T follicular helper cell (primary cell): ENCODE measurements at regions not wholly inside any gene's neighbourhood (a gene's known extent, or its start where the extent isn't known, plus 50 kb on each side); places are given as distances from the start of the nearest gene placed in this dataset.
"Not testable (repeated sequence)": the region's sequence is repeated elsewhere in the genome, so short reads cannot be mapped to it uniquely, and the experiment has no call there.

Experiments
- DNase-seq: peaks from one replicate; pipeline ENCODE4 v3.0.0-alpha.2; 2020; ENCODE audit warnings: low read depth

DNA sequence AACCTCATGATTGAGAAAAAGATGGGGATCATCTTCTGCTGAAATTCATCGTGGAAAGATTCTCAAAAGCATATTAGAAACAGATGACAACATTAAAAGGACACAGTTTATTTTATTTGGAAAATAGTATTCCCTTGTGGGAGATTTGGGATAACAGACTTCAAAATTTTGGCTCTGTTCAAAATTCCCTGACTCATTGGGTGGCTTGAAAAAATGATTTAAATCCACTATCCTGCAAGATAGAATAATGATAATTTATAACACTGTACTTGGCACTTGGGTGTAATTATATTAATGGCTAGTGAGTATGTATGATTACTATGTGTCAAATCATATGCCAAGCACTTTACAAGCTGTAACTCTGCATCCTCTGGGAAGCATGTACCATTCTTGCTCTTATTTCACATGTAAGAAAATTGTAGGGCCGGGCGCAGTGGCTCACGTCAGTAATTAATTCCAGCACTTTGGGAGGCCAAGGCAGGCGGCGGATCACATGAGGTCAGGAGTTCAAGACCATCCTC is 128.8 kb downstream of the LMNTD1 start:
- no peak for DNase-seq

GRCh38 chr12:25423355-25424050 is 129.6 kb downstream of the LMNTD1 start:
- DNase-seq: no peak

GRCh38 chr12:25422241-25422640 is 130.8 kb downstream of the LMNTD1 start:
- no peak for DNase-seq

DNA sequence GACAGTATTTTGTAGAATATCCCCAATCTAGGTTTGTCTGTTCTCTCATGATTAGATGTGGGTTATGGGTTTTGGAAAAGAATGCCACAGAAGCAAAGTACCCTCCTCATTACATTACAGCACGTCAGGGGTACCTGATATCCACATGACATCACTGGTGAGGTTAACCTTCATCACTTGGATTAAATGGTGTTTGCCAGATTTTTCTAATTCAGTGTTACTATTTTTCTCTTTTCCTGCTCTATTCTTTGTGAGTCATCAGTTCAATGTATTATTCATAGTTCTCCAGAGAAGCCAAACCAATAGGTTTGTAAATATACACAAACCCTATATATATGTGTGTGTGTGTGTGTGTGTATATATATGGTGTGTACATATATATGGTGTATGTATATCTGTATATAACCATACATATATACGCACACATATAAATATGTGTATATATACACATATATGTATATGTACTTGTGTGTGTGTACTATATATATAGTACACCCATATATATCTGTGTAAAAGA is 131.4 kb downstream of the LMNTD1 start:
- no peak for DNase-seq

GRCh38 chr12:25420116-25420515 is 133.0 kb downstream of the LMNTD1 start:
- DNase-seq: no peak

DNA sequence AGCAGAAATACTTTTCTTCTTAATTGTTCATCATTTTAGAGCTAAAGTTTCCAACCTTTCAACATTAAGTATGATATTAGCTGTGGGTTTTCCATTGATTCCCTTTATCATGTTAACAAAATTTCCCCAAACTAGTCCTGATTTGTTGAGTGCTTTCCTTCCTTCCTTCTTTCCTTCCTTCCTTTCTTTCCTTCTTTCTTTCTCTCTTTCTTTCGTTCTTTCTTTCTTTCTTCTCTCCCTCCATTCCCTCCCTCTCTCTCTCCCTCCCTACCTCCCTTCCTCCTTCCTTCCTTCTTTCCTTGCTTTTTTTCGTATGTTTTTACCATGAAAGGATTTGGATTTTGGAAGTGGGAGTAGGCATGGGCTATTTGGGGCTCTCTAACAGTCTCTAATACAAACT is 133.5 kb downstream of the LMNTD1 start:
- no peak for DNase-seq

DNA sequence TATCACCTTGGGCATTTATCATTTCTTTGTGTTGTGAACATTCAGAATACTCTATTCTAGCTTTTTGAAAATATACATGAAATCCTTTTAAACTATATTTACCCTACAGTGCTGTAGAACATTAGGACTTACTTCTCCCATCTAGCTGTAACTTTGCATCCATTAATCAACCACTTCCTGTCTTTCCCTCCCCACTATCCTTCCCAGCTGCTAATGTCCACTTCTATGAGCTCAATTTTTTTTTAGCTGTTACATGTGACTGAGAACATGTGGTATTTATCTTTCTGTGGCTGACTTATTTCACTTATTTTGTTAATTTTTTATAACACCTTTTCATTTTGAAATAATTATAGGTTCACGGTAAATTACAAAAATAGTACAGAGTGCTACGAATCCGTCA is 136.0 kb downstream of the LMNTD1 start:
- no peak for DNase-seq

GRCh38 chr12:25416516-25416915 is 136.6 kb downstream of the LMNTD1 start:
- no peak for DNase-seq

DNA sequence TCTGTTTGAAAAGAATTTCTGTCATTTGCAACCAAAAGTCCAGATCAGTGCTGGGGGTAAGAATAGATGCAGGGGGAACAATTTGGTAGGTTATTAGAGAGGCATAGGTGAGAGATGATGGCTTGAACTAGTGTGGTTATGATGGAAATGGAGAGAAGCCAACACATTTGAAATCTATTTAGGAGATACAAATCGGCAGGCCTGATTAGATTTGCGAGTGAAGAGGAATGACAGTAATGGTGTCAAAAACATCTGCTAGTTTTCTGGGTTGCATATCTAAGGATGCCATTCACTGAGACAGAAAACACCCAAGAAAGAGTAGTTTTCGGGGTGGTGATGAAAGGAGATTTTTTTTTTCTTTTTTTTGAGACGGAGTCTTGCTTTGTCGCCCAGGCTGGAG is 138.1 kb downstream of the LMNTD1 start:
- no peak for DNase-seq

- no peak for DNase-seq
Observed at GRCh38 chr12:25412735-25413134, 140.3 kb downstream of the LMNTD1 start.

- no peak for DNase-seq
Observed at GRCh38 chr12:25404955-25405354, 148.1 kb downstream of the LMNTD1 start.

DNA sequence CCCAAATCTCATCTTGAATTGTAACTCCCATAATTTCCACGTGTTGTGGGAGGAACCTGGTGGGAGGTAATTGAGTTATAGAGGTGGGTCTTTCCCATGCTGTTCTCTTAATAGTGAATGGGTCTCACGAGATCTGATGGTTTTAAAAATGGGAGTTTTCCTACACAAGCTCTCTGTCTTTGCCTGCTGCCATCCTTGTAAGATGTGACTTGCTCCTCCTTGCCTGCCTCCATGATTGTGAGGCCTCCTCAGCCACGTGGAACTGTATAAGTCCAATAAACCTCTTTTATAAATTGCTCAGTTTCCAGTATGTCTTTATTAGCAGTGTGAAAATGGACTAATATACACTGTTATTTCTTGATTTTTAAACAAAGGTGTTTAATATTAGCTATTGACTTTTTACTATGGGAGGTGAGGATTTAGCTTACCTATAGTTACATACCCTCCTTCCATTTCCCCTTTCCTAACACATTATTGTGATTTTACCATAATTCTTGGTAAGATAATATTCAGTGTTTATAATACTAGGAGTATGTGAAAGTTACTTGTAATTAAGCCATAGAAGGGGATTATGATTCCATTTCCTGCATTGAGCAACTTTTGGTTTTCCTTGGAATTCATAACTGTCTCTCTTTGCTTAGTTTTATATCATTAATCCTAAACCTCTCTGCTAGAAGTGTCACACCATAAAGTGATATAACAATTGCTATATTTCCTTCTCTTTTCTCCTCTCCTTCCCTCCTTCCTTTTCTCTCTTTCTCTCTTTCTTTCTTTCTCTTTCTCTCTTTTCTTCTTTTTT is 151.0 kb upstream of the KRAS start:
- no peak for DNase-seq

GRCh38 chr12:25397001-25397400 is 146.3 kb upstream of the KRAS start:
- no peak for DNase-seq

- no peak for DNase-seq
Observed at GRCh38 chr12:25395227-25395626, 144.5 kb upstream of the KRAS start.

DNA sequence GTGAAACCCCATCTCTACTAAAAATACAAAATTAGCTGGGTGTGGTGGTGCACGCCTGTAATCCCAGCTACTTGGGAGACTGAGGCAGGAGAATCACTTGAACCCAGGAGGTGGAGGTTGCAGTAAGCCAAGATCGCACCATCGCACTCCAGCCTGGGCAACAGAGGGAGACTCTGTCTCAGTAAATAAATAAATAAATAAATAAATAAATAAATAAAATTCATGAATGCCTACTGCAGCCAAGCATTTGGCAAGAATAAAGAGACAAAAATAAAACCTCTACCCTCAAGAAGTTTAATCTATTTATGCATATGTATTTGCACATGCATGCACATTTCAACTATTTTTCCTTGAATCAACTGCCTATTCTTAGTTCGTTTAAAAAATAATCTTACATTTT is 144.0 kb upstream of the KRAS start:
- DNase-seq: not testable (repeated sequence)

GRCh38 chr12:25394025-25394424 is 143.3 kb upstream of the KRAS start:
- DNase-seq: no peak

GRCh38 chr12:25391346-25391745 is 140.6 kb upstream of the KRAS start:
- DNase-seq: not testable (repeated sequence)

DNA sequence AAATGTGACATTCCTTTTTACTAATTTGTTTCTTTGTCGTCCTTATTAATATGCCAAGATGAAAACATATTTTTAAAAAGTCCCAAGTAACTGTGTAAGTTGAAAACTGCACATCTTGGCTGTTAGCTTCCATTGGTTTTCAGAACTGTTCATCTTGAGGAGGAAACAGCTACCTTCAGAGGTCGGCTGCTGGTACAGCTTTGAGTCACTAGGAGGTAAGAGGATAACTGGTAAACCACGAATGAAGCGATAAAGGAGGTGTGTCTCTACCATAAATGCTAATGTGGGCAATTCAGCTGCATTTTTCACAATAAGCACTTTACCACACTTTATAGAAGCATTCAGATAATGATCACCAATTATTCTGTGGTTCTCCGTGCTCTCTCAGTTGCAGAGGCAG is 137.5 kb upstream of the KRAS start:
- DNase-seq: no peak

GRCh38 chr12:25387732-25388050 is 137.0 kb upstream of the KRAS start:
- DNase-seq: no peak

DNA sequence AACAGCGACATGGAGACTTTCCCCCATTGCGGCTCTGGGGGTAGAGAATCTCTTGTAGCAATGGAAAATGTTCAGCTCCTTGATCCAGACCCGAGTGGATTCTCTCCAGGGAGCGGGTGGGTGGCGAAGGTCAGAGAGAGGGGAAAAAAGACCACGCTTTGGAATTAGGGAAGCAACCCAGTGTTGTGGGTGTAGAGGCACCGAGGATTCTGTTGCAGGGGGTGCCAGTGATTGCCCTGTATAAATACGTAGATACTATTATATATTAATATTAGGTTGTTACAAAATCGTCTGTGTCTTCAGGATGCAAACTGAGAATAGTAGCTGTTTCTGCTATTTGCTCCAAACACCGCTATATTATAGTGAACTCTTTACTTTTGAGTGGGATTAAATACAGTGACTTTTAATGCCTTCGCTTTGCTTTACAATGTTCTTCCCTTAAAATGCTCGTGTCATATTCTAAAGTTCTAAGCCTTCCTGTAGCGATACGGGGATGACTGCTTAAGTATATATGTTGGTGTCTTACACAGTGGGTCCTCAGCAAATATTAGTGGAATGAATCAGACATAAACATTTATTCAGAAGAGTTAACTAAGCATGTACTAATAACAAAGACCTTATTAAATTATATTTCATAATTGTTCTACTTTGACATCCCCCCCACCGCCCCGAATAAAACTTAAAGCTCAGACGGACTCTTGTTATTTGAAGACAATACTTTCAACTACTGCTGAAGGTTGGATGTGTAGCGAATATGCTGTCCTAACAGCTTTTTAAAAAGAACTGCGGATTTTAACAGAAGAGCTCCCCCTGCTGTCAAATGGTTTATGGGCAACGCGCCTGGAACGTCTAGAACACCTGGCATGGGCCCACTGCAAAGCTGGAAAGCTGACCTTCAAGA is 136.4 kb upstream of the KRAS start:
- DNase-seq: peak; percentile 69

DNA sequence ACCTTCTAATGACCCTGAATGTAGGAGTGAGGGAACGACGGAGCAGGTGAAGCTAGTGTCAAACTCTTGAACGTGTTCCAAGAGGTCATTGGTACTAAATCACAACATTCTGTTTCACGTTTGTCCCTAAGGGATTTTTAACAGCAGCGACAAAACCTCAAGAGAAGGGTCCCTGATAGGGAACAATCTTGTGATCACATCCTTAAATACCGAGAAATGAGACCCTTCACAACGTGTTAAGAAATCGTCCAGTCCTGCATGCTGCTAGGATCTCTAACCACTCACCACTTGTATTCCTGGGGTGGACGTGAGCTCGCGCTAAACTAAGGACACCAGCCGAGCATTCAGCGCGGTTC is 134.1 kb upstream of the KRAS start:
- DNase-seq: no peak
